ENCODE measurements at regions not wholly inside any gene's neighbourhood (a gene's known extent, or its start where the extent isn't known, plus 50 kb on each side); places are given as distances from the start of the nearest gene placed in this dataset.

DNA sequence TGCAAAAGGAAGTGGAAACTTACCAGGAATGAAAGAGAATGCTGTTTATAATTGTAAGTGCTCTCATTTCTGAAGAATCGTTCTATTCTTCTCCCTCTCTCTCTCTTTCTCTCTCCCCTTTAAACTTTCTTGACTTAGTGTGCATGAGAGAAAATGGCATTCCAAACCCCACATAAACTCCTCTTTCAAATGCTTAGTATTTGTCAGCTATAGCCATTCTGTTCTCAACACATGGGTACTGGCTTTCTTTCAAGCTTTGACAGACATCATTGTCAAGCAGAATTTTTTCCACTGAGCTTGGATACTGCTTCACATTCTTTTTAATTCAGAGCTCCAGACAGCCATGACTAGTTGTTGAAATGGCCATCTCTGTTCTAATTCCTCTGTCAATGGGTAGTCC, 51.1 kb upstream of the PREP start:
- DNase-seq (ENCODE audit: low spot score), result no peak

DNA sequence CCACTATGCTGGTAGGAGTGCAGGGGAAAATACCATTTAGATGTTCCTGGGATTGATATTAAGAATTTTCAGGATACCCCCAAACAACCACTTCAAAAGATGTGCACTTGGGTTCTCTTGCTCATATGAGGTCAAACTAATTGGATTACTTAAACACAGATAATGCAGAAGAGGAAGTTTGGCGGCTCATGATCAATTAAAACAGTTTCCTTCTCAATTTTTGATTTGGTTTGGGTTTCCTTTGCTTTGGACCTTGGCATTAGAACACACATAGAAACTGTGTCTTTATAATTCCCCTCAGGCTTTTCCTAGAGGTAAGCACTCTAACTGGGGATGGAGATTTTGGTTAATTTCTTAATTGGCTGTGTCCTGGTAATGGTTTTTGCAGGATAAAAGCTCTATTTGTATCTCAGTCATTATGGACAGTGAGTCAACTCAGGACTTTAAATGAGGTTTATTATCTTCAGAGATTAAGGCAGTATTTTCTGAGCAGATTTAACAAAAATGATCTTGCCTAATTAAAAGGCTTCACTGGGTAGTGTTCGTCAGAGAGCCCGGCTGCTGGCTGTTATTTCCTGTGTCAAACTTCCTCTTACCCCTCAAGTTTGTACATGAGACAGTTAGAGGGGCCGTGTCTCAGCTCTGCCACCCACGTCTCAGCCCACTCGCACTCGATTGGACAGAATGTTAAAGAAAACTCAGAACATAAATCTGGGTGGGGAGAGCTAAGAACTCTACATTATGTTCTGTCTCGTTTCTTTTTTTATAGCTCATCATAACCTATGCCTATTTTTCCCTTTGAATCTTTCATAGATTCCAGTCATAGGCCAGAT, 50.3 kb upstream of the PREP start:
- DNase-seq (ENCODE audit: low spot score), result no peak
